ENCODE measurements at regions not wholly inside any gene's neighbourhood (a gene's known extent, or its start where the extent isn't known, plus 50 kb on each side); places are given as distances from the start of the nearest gene placed in this dataset.
A peak's percentile ranks its signal among the peaks of the same experiment; 100 is the strongest.

DNA sequence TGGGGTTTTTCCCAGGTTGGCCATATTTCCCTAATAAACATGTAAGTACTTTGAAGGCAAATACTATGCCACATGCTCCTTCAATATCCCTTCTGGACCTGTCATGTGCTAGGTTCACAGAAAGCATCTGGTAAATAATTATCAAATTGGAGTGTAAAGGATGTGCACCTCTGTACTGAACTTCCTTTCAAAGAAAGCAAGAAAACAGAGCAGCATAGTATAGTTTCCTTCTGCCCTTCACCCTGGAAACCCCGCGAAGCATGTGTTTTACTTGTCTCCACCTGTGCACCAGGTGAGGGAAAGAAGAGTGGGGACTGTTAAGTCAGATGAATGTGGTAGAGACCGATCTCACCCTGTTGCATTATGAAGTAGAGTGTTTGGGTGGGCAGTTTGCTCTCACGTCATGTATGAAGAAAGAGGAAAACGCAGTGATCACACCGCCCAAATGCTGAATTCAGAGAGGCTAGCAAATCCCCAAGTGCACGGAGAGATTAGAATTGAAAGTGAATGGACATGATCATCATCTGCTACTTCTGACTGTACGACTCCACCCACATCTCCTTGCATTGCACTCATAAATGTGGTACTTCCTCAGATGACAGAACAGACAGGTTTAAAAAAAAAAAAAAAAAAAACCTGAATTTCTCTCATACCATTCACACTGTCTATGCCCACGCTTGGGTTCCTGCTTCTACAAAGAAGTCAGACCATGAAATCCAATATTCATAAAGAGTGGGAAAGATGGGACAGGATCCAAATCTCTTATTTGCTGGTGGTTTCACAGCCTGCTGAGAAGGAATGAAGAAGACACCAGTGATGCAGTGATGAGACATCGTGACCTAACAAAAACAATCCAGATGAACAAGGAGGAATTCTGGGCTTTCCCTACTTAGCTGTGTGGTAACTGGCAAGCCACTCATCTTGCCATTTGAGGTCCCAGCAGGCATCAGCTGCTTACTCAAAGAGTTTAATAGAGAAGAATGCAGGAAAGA lies 448.6 kb downstream of the BCL11A start:
- DNase-seq (ENCODE audit: low spot score) (peak; percentile 9), FAIRE-seq (no peak)

GRCh38 chr2:60100034-60100433 lies 453.4 kb downstream of the BCL11A start:
- no peak for DNase-seq (ENCODE audit: low spot score)
- no peak for FAIRE-seq

DNA sequence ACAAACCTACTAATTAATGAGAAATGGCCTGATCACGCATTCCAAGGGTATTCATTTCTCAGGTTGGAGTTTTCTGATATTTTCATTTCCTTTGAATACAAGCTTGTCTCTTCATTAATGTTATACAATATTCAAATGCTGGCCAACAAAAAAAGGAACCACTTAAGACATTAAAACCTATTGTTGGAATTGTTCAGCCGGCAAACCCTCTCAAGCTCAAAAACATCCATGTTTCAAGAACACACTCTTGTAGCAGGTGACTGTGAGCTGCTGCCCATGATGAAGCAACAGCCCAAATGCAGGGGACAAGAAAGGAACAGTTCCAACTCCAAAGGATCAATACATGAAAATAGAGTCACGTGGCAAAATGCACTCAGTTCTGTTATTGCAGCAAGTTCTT lies 454.5 kb downstream of the BCL11A start:
- no peak for FAIRE-seq
- no peak for DNase-seq (ENCODE audit: low spot score)

DNA sequence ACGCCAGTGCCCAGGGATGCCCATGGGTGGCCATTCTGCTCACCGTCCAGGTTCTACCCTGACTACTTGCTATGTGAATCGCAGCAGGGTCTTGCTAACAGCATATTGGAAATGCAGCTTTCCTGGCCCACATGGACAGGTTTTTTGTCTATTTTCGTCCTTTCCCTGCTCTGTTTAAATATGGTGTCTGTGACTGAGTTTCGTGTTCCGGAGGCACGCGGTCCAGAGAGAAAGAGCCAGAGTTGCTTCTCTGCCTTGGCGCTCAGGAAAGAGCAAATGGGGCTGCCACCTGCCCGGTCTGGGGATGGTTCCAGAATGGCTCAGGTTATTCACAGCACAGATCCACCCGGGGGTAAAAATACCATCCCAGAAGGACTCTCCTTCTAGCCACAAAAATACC lies 456.2 kb downstream of the BCL11A start:
- no peak for FAIRE-seq

DNA sequence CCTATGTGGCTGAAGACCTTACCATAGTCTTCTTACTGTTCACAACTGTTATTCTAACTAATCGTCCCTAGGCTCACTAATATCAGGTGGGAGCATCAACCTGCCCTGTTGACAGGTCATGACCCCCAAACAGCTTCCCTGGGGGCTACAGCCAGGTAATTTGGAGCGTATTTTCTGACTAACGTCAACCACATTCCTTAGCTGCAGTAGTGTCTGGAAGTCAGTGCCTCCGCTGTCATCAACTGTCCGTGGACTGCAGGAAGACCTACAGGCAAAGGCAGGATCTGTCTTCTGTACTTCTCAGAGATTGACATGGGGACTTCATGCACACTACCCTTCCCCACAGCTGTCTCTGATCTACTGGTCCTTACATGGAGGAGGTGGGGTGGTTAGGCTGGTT lies 456.9 kb downstream of the BCL11A start:
- FAIRE-seq = no peak

More for the DNA sequence above, 456.2 kb downstream of the BCL11A start:
- no peak for DNase-seq (ENCODE audit: low spot score)

GRCh38 chr2:60095903-60096302 lies 457.6 kb downstream of the BCL11A start:
- FAIRE-seq = no peak
- no peak for DNase-seq (ENCODE audit: low spot score)

More for the DNA sequence above, 456.9 kb downstream of the BCL11A start:
- no peak for DNase-seq (ENCODE audit: low spot score)

- FAIRE-seq (no peak), DNase-seq (ENCODE audit: low spot score) (no peak)
These were observed 458.1 kb downstream of the BCL11A start for GRCh38 chr2:60095202-60095815.

GRCh38 chr2:60094450-60094929 lies 459.0 kb downstream of the BCL11A start:
- DNase-seq (ENCODE audit: low spot score) (no peak), FAIRE-seq (no peak)

DNA sequence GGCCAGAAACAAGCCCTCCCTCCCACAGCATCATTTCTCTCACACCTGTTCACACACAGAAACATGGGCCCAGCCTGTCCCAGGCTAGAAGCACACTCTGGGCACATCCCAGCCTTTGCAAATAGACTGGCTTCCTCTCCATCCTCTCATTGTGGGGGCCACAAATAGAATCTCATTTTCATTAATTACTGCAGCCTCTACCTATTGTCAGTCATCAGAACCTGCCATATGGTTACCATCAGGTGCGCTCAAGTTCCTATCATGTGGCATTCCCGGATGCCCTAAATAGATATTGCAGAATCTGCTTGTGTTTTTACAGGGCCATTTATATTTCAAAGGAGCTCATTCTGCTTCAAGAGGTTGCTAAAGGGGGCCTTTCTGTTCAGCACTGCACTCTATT lies 460.7 kb downstream of the BCL11A start:
- FAIRE-seq = no peak
- DNase-seq (ENCODE audit: low spot score) = no peak

DNA sequence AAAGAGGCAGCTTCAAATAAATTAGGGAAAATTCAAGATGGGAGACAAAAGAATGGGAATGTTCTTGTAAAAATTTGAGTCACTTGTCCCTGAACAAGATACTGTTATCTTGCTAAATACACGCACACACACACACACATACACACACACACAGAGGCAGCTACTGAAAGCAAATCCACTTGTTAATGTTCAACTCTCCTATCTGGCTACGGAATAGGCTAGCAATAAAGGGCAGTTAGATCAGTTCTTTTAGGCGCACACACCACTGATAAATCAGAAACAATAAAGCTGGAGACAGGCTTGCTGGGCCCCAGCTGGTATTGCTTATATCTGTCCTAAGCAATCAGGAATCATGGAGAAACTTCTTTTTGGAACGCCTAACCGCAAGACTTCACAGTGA lies 461.6 kb downstream of the BCL11A start:
- no peak for DNase-seq (ENCODE audit: low spot score)
- no peak for FAIRE-seq

DNA sequence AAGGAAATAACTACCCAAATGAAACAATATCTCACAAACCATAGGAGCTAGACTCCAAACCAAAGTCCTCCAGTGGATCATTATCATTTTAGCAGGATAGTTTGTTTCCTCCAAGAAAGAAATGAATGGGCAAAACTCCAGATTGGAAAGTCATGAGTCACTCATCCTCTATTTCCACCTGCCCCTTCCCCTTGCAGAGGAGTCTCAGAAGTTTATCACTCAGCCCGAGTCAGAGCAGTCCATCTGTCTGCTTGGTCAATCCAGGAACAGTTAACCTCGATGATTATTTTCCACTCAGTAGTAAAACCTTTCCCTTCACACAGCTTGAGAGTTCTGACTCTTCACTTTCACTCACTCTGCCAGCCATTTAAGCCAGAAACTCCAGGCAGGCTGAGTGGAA lies 462.2 kb downstream of the BCL11A start:
- DNase-seq (ENCODE audit: low spot score) = no peak
- FAIRE-seq = no peak

- no peak for FAIRE-seq
- DNase-seq (ENCODE audit: low spot score) = no peak
These were observed 473.9 kb downstream of the BCL11A start for GRCh38 chr2:60079562-60079961.

GRCh38 chr2:60075048-60075447 lies 478.4 kb downstream of the BCL11A start:
- FAIRE-seq (no peak), DNase-seq (ENCODE audit: low spot score) (no peak)

DNA sequence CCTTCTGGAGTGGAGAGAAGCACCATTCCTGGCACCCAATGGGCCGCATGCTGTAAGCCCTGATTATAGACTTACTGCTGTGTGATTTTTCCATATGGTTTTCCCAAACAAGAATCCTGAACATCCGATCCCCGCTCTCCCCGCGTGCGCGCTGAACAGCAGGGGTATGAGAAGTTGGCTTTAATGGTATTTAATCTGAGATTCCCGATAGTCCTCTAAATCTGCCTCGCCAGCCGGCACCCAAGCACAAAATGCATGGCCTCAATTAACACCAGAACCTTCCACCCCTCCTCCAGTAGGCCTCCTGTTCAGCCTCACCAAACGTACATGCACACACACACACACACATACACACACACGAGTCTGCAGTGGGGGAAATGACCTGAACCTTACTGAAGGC lies 480.3 kb downstream of the BCL11A start:
- no peak for DNase-seq (ENCODE audit: low spot score)
- FAIRE-seq = no peak

DNA sequence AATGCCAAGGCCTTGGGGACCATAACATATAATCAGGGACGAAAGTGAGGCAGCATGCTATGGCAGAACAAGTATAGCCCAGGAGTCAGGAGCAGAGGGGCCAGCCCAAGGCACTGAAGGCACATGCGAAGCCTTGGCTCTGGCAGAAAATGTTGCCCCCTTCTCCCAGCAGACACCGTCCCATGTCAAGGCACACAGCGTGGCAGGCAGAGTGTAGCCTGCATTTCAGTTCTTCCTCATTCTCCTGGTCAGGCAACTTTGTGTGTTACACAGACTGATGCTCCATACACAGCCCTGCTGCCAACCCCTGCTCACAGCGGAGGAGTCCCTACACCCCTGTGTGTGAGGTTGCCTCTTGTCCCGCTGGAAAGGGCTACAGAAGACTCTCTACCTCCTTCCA lies 480.8 kb downstream of the BCL11A start:
- no peak for FAIRE-seq
- DNase-seq (ENCODE audit: low spot score) = no peak

DNA sequence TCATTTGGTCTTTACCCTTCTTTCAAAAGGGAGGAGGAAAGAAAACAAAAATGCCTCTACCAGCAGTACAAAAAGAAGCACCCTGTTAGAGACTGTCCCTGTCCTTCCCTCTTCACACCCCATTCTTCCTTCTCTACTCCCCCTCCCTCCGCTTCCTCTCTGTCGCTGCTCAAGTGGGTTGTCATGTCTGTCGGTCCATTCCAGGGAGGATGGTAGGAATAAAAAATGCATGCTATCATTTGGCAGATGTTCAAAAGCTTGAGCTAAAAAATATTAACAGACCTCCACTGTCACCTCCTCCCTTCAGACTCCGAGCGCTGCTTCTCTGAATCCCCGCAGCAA lies 482.0 kb downstream of the BCL11A start:
- DNase-seq (ENCODE audit: low spot score) = no peak
- no peak for FAIRE-seq

DNA sequence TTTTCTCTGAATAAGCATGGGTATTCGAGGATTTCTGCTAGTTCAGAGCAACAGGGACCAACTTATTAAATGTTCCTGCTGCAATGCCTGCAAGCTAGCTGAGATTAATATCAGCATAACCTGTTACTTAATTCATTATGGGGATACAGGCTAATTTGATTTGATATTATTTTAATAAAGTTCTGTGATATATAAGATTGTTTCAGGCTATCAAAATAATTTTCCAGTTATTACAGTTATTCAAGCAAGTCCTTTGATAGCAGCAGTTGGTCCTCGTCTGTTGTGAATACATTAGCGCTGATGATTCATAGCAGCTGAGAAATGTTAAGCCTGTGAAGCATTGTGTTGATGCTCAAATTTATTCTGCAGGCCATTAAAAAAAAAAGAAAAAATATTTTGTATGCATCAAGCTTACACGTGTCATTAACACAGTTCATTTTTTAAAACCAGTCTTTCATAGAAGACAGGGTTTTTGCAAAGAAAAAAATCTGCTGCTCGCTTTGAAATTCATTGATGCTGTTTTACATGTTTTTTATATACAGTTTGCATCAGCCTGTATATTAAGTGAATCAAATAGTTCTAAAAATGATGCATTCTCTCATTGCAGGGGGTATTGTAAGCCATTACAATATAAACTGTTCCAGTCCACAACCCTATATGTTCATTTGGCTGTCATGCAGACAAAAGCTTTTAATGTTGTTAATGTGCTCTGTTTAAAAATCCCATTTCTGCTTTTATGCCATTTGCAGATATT lies 482.5 kb downstream of the BCL11A start:
- FAIRE-seq (no peak), DNase-seq (ENCODE audit: low spot score) (no peak)

- DNase-seq (ENCODE audit: low spot score) = no peak
These were observed 483.3 kb downstream of the BCL11A start for GRCh38 chr2:60070196-60070595.

GRCh38 chr2:60068755-60069154 lies 484.7 kb downstream of the BCL11A start:
- DNase-seq (ENCODE audit: low spot score) = no peak
- FAIRE-seq = no peak

More at GRCh38 chr2:60070196-60070595, 483.3 kb downstream of the BCL11A start:
- FAIRE-seq = no peak

GRCh38 chr2:60067006-60067405 lies 486.4 kb downstream of the BCL11A start:
- FAIRE-seq (no peak), DNase-seq (ENCODE audit: low spot score) (no peak)

DNA sequence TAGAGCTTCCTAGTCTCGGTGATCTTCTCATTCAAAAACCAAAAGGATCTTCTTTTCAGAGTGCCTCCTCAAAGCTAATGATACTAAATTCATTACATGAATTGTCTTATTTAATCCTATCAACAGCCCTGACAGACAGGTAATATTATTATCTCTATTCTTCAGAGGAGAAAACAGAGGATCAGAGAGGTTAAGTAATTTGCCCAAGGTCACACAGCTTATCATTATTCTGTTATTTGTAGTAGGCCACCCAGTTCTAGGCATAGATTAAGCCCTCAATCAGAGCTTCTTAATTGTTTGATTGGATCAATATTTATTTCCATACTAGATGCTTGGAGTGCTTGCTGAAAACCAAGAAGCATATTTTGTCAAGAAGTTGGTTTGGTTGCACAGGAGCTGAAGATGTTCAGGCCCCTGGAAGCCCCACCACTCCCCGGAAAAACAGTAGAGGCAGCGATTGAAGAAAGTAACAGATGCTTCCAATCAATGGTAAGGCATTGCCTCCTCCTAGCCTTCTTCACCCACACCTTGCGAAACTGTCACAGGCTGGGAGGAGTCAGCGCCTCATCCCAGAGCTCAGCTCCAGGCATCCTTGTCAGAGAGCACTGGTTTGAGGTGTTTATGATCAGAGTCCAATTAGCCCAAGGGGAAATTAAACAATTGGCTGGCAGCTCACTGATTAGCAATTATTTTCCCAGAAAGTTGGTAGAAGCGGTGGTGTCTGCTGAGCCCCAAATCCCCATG lies 487.2 kb downstream of the BCL11A start:
- FAIRE-seq = no peak

More for the DNA sequence above, 487.2 kb downstream of the BCL11A start:
- no peak for DNase-seq (ENCODE audit: low spot score)
